ENCODE measurements at regions not wholly inside any gene's neighbourhood (a gene's known extent, or its start where the extent isn't known, plus 50 kb on each side); places are given as distances from the start of the nearest gene placed in this dataset.

GRCh38 chr9:82539856-82540579 lies 522.9 kb downstream of the RASEF start:
- H3K9me2 ChIP-seq (replicated peaks; ENCODE audit: low read depth, low read length): no peaks in the 10 kb centered on the region
- TF ChIP-seq EZH2phosphoT487 (IDR thresholded peaks at IDR 0.05; ENCODE audit: borderline replicate concordance): no peak
- no peaks in the 10 kb centered on the region for H3K79me2 ChIP-seq (ENCODE audit: insufficient read depth, low read length)
- no peaks in the 10 kb centered on the region for H4K20me1 ChIP-seq (ENCODE audit: insufficient read depth, low read length, poor library complexity, severe bottlenecking)
- H3K4me2 ChIP-seq (ENCODE audit: low read depth, low read length, poor library complexity, severe bottlenecking): no peak overlapping the region
- no peaks in the 10 kb centered on the region for H3F3A ChIP-seq (ENCODE audit: low read depth)
- peaks cover 9% of the 10 kb centered on the region for H3K4me1 ChIP-seq (ENCODE audit: insufficient read depth, low read length, poor library complexity, severe bottlenecking)
- no peak overlapping the region for H2AFZ ChIP-seq (ENCODE audit: low read length)
- no peaks in the 10 kb centered on the region for H3K9me3 ChIP-seq (ENCODE audit: insufficient read depth, low read depth, low read length)
- no peaks in the 10 kb centered on the region for H3K36me3 ChIP-seq (ENCODE audit: insufficient read depth, low read length)
- H3K9ac ChIP-seq (ENCODE audit: low read depth, low read length, poor library complexity, severe bottlenecking): no peak overlapping the region
- H3K4me3 ChIP-seq (ENCODE audit: low read length, poor library complexity, severe bottlenecking): no peak overlapping the region
- H3K27me3 ChIP-seq (ENCODE audit: insufficient read depth, low read length, poor library complexity, severe bottlenecking): no peaks in the 10 kb centered on the region

- H3K79me2 ChIP-seq (ENCODE audit: insufficient read depth, low read length): no peaks in the 10 kb centered on the region
Observed at GRCh38 chr9:82543726-82544125, 519.2 kb downstream of the RASEF start.

GRCh38 chr9:82546136-82546535 lies 516.8 kb downstream of the RASEF start:
- Histone ChIP-seq H3F3A (ENCODE audit: low read depth) (no peaks in the 10 kb centered on the region), H3K36me3 (ENCODE audit: insufficient read depth, low read length) (no peaks in the 10 kb centered on the region), H3K79me2 (ENCODE audit: insufficient read depth, low read length) (no peaks in the 10 kb centered on the region), H4K20me1 (ENCODE audit: insufficient read depth, low read length, poor library complexity, severe bottlenecking) (no peaks in the 10 kb centered on the region), H3K4me1 (ENCODE audit: insufficient read depth, low read length, poor library complexity, severe bottlenecking) (peaks cover 5% of the 10 kb centered on the region), H3K4me2 (ENCODE audit: low read depth, low read length, poor library complexity, severe bottlenecking) (no peak overlapping the region), H2AFZ (ENCODE audit: low read length) (no peak overlapping the region; the same call in 1 of the 2 replicates), H3K4me3 (ENCODE audit: low read length, poor library complexity, severe bottlenecking) (no peak overlapping the region), H3K27me3 (ENCODE audit: insufficient read depth, low read length, poor library complexity, severe bottlenecking) (no peaks in the 10 kb centered on the region), H3K9ac (ENCODE audit: low read depth, low read length, poor library complexity, severe bottlenecking) (no peak overlapping the region), H3K9me3 (ENCODE audit: insufficient read depth, low read depth, low read length) (no peaks in the 10 kb centered on the region), H3K9me2 (replicated peaks; ENCODE audit: low read depth, low read length) (no peaks in the 10 kb centered on the region)
- no peak for TF ChIP-seq EZH2phosphoT487 (IDR thresholded peaks at IDR 0.05; ENCODE audit: borderline replicate concordance)
- no peak for TF ChIP-seq CTCF (conservative IDR thresholded peaks at IDR 0.05; ENCODE audit: low read length)

More at GRCh38 chr9:82543726-82544125, 519.2 kb downstream of the RASEF start:
- H3K4me2 ChIP-seq (ENCODE audit: low read depth, low read length, poor library complexity, severe bottlenecking): no peak overlapping the region
- no peak overlapping the region for H2AFZ ChIP-seq (ENCODE audit: low read length)
- no peaks in the 10 kb centered on the region for H3K4me1 ChIP-seq (ENCODE audit: insufficient read depth, low read length, poor library complexity, severe bottlenecking)
- H3K9ac ChIP-seq (ENCODE audit: low read depth, low read length, poor library complexity, severe bottlenecking): no peak overlapping the region
- H3K27me3 ChIP-seq (ENCODE audit: insufficient read depth, low read length, poor library complexity, severe bottlenecking): no peaks in the 10 kb centered on the region
- H3K9me2 ChIP-seq (replicated peaks; ENCODE audit: low read depth, low read length): no peaks in the 10 kb centered on the region
- no peaks in the 10 kb centered on the region for H3F3A ChIP-seq (ENCODE audit: low read depth)
- TF ChIP-seq CTCF (conservative IDR thresholded peaks at IDR 0.05; ENCODE audit: low read length) (no peak), EZH2phosphoT487 (IDR thresholded peaks at IDR 0.05; ENCODE audit: borderline replicate concordance) (no peak)
- H3K9me3 ChIP-seq (ENCODE audit: insufficient read depth, low read depth, low read length): no peaks in the 10 kb centered on the region
- H3K36me3 ChIP-seq (ENCODE audit: insufficient read depth, low read length): no peaks in the 10 kb centered on the region
- no peak overlapping the region for H3K4me3 ChIP-seq (ENCODE audit: low read length, poor library complexity, severe bottlenecking)
- no peaks in the 10 kb centered on the region for H4K20me1 ChIP-seq (ENCODE audit: insufficient read depth, low read length, poor library complexity, severe bottlenecking)

GRCh38 chr9:82547995-82548394 lies 514.9 kb downstream of the RASEF start:
- no peak overlapping the region for H3K4me3 ChIP-seq (ENCODE audit: low read length, poor library complexity, severe bottlenecking)
- no peak overlapping the region for H3K9ac ChIP-seq (ENCODE audit: low read depth, low read length, poor library complexity, severe bottlenecking)
- H3K4me1 ChIP-seq (ENCODE audit: insufficient read depth, low read length, poor library complexity, severe bottlenecking): peaks cover 5% of the 10 kb centered on the region
- H2AFZ ChIP-seq (ENCODE audit: low read length): no peak overlapping the region
- no peaks in the 10 kb centered on the region for H3K27me3 ChIP-seq (ENCODE audit: insufficient read depth, low read length, poor library complexity, severe bottlenecking)
- no peaks in the 10 kb centered on the region for H3K79me2 ChIP-seq (ENCODE audit: insufficient read depth, low read length)
- H3K9me3 ChIP-seq (ENCODE audit: insufficient read depth, low read depth, low read length): no peaks in the 10 kb centered on the region
- no peaks in the 10 kb centered on the region for H4K20me1 ChIP-seq (ENCODE audit: insufficient read depth, low read length, poor library complexity, severe bottlenecking)
- no peak overlapping the region for H3K4me2 ChIP-seq (ENCODE audit: low read depth, low read length, poor library complexity, severe bottlenecking)
- H3K36me3 ChIP-seq (ENCODE audit: insufficient read depth, low read length): no peaks in the 10 kb centered on the region
- no peaks in the 10 kb centered on the region for H3K9me2 ChIP-seq (replicated peaks; ENCODE audit: low read depth, low read length)
- TF ChIP-seq EZH2phosphoT487 (IDR thresholded peaks at IDR 0.05; ENCODE audit: borderline replicate concordance) (no peak), CTCF (conservative IDR thresholded peaks at IDR 0.05; ENCODE audit: low read length) (no peak)
- no peaks in the 10 kb centered on the region for H3F3A ChIP-seq (ENCODE audit: low read depth)

Measured in Loucy (cell line).